Skeletal muscle cell (primary cell): ENCODE measurements at regions not wholly inside any gene's neighbourhood (a gene's known extent, or its start where the extent isn't known, plus 50 kb on each side); places are given as distances from the start of the nearest gene placed in this dataset.

ENCODE experiments used
- DNase-seq: peaks from one replicate; pipeline ENCODE4 v3.0.0-alpha.2; 2010; ENCODE audit warnings: low read depth
- H3K4me3 ChIP-seq: 2 replicates; pipeline ENCODE4 v1.5.1; 2011; ENCODE audit warnings: low read depth, mild to moderate bottlenecking, control low read depth, low read length, moderate library complexity

- no peak overlapping the region for H3K4me3 ChIP-seq
- no peak for DNase-seq
Observed at GRCh38 chr1:163013826-163014600, 55.1 kb upstream of the RGS4 start.

- DNase-seq, result no peak
- no peak overlapping the region for H3K4me3 ChIP-seq
Observed at GRCh38 chr1:163006051-163006834, 62.9 kb upstream of the RGS4 start.

GRCh38 chr1:162997499-162998285 lies 71.5 kb upstream of the RGS4 start:
- no peak overlapping the region for H3K4me3 ChIP-seq
- no peak for DNase-seq

GRCh38 chr1:162996261-162996660 lies 72.9 kb upstream of the RGS4 start:
- no peak overlapping the region for H3K4me3 ChIP-seq
- DNase-seq, result no peak

GRCh38 chr1:162994921-162995320 lies 74.2 kb upstream of the RGS4 start:
- no peak for DNase-seq
- H3K4me3 ChIP-seq, result no peak overlapping the region

- no peak for DNase-seq
- no peak overlapping the region for H3K4me3 ChIP-seq
Observed at GRCh38 chr1:162993846-162994245, 75.3 kb upstream of the RGS4 start.

GRCh38 chr1:162992945-162993344 lies 76.2 kb upstream of the RGS4 start:
- no peak overlapping the region for H3K4me3 ChIP-seq
- no peak for DNase-seq

GRCh38 chr1:162991444-162991843 lies 77.7 kb upstream of the RGS4 start:
- DNase-seq, result no peak
- no peak overlapping the region for H3K4me3 ChIP-seq

GRCh38 chr1:162990665-162991064 lies 78.5 kb upstream of the RGS4 start:
- DNase-seq, result no peak
- no peak overlapping the region for H3K4me3 ChIP-seq

GRCh38 chr1:162988869-162989268 lies 80.3 kb upstream of the RGS4 start:
- H3K4me3 ChIP-seq, result no peak overlapping the region
- DNase-seq, result no peak

GRCh38 chr1:162987866-162988265 lies 81.3 kb upstream of the RGS4 start:
- no peak for DNase-seq
- H3K4me3 ChIP-seq, result no peak overlapping the region

- DNase-seq, result no peak
- H3K4me3 ChIP-seq, result no peak overlapping the region
Observed at GRCh38 chr1:162985816-162986435, 83.2 kb upstream of the RGS4 start.

GRCh38 chr1:162984699-162985098 lies 84.5 kb upstream of the RGS4 start:
- H3K4me3 ChIP-seq, result no peak overlapping the region
- DNase-seq, result no peak

GRCh38 chr1:162983671-162984425 lies 85.3 kb upstream of the RGS4 start:
- no peak overlapping the region for H3K4me3 ChIP-seq
- DNase-seq, result no peak

GRCh38 chr1:162982364-162982763 lies 86.8 kb upstream of the RGS4 start:
- H3K4me3 ChIP-seq, result no peak overlapping the region
- no peak for DNase-seq

- H3K4me3 ChIP-seq, result no peak overlapping the region
- DNase-seq, result no peak
Observed at GRCh38 chr1:162977944-162978568, 91.1 kb upstream of the RGS4 start.

- H3K4me3 ChIP-seq, result no peak overlapping the region
- no peak for DNase-seq
Observed at GRCh38 chr1:162976628-162977027, 92.5 kb upstream of the RGS4 start.

GRCh38 chr1:162974810-162975209 lies 94.4 kb upstream of the RGS4 start:
- H3K4me3 ChIP-seq, result no peak overlapping the region
- DNase-seq, result no peak

- DNase-seq, result peak; percentile 56
- no peak overlapping the region for H3K4me3 ChIP-seq
Observed at GRCh38 chr1:162973381-162973795, 95.8 kb upstream of the RGS4 start.
